NCI-H524 (cell line): ENCODE measurements at regions not wholly inside any gene's neighbourhood (a gene's known extent, or its start where the extent isn't known, plus 50 kb on each side); places are given as distances from the start of the nearest gene placed in this dataset.

Experiments
- DNase-seq, 2 experiments: peaks; one replicate each; lab custom pipeline; 2025; lab: John Stamatoyannopoulos, UW

GRCh38 chr13:24050292-24050711 is 110.2 kb upstream of the SPATA13 start:
- DNase-seq: no peak

DNA sequence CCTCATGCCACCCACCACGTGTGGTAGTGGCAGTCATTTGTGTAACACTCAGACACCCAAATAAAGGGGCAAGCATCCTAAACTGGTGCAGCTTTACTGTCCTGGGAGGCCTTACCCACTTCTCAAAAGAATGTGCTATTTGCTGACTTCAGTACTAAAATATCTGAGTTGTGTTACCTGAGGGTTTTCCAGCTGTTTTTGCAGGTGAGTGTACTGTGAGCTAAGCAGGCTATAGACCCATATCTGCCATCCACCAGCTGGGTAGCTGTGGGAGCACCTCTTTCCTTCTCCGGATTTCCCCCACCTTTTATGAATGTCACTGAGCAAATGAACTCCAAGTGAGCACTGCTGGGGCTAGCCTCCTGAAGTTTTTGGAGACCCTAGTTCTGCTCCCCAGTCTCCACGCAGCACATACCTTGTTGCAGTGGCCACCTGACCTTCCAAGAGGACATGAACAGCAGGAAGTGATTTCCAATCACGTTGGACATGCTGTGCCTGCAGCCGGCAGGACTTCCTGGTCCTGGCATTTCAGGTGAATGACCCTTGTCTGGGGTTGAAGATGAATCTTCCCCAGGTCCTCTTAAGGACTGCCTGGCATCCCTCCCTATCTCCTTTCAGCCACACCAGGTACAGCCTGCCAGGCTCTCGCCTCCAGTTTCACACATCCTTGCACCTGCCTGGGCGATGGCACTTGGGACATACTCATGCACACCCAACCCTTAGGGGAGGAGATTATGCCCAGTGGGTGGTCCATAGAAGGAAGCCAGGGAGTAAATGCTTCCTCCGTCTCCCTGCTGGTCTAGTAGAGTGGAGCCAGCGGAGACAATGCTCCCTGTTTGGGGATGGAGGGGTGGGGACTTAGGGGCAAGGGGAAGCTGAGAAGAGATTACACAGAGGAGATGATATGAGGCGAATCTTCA is 109.5 kb upstream of the SPATA13 start:
- no peak for DNase-seq

- no peak for DNase-seq
Observed at GRCh38 chr13:24052547-24053518, 107.7 kb upstream of the SPATA13 start.

- DNase-seq: peak; percentile 86 to 88
Observed at GRCh38 chr13:24053519-24054251, 106.8 kb upstream of the SPATA13 start.

DNA sequence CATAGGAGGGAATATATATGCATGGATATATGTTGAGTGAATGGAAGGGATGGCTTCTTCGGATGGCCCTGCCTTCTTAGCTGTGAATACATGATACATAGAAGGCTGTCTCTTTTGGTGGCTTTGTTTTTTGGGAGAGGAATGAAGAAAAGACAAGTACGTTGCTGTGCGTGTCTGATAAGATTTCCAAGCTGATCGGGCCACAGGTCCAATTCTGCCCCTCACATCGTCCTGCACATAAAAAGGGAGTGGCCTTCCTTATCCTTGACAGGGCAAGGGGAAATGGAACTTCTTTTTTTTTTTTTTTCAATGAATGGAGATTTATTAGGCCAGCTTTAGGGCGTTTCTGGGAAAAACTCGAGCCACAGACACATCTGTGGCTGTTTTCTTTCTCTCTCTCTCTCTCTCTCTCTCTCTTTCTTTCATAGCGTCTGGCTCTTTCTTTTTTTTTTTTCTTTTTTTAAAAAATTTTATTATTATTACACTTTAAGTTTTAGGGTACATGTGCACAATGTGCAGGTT is 103.8 kb upstream of the SPATA13 start:
- no peak for DNase-seq

- DNase-seq: no peak
Observed at GRCh38 chr13:24060993-24061392, 99.5 kb upstream of the SPATA13 start.

- DNase-seq: peak; percentile 37 to 77
Observed at GRCh38 chr13:24063281-24063877, 97.1 kb upstream of the SPATA13 start.

- DNase-seq: no peak
Observed at GRCh38 chr13:24064371-24064770, 96.1 kb upstream of the SPATA13 start.

GRCh38 chr13:24065176-24065575 is 95.3 kb upstream of the SPATA13 start:
- no peak for DNase-seq

DNA sequence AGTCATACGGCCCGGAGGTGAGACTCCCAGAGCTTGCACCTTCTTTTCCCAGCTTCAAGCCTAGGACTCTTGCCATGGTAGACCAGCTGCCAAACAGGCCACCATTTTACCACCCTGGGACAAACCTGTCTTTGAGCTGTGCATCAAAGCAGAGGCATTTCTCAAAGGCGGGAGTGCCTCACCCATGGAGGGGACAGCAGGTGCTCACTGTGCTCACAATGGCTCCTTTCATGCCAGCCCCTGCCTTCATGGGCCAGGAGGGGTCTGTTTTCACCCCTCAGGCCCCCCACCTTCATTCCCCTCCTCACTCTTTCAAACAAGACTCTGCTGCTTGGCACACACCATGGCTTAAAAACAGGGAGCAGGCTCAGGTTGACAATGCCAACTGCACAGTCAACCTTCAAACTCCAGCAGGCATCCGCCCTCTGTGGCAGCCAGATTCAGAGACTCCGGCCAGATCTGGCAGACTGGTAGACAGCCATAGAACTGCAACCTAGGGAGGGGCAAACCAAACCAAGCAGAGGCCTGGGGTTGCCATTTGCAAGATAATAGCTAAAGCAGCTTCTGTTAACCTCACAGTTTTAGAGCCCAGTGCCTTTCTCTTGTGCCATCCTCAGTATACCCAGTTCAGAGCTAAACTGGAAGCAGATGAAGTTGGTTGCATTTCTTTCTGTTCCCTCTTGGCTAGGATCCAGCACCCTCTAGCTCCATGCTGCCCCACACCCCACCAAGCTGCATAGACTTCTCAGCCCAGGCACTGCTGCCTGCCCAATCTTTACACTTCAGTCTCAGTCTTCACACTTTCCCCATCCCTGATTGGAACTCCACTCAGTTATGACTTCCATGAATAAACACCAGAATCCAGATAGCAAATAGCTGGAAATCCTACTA is 93.9 kb upstream of the SPATA13 start:
- DNase-seq: no peak

DNA sequence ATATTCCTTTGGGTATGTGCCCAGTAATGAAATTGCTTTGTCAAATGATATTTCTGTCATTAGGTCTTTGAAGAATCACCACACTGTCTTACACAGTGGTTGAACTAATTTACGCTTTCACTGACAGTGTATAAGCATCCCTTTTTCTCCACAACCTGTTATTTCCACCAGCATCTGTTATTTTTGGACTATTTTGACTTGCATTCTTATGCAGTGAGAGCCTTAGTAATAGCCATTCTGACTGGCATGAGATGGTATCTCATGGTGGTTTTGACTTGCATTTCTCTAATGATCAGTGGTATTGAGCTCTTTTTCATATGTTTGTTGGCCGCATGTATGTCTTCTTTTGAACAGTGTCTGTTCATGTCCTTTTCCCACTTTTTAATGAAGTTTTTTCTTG is 92.0 kb upstream of the SPATA13 start:
- no peak for DNase-seq

DNA sequence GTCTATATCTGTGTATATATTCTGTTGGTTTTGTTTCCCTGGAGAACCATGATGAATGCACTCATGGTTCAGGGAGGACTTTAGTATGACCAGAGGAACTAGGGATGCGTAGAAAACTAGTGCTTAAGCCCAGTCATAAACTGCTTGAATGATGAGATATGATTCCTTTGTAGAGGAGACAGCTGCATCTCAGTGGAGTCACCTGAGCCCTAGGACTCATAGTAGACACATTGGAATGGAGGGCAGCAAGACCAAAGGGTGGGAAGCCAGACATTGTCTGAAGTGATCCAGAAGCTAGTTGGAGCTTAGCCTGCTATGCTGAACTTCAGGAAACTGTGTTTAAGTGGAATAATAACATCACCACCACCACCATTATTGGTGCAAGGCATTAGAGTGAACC is 89.5 kb upstream of the SPATA13 start:
- DNase-seq: no peak

- no peak for DNase-seq
Observed at GRCh38 chr13:24071423-24072075, 89.0 kb upstream of the SPATA13 start.

GRCh38 chr13:24073657-24074056 is 86.9 kb upstream of the SPATA13 start:
- no peak for DNase-seq

GRCh38 chr13:24074678-24075077 is 85.8 kb upstream of the SPATA13 start:
- no peak for DNase-seq

GRCh38 chr13:24075137-24075975 is 85.2 kb upstream of the SPATA13 start:
- no peak for DNase-seq

DNA sequence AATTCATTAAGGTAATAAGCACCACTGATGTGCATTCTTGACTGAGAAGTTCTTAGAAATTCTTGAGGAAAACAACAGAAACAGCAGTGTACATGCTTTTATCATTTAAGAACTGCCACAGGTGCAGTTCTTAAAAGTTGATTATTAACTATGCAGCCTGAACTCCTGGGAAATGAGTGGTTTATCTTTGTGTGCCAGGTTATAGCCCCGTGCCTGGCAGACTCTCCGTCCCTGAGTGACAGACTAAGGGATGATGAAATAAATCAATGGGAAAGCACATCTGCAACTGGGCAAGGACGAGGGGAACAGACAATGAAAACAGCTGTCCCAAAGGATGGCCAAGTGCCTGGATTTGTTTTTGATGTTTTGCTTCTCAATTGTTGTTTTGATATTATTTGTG is 84.4 kb upstream of the SPATA13 start:
- DNase-seq: no peak

DNA sequence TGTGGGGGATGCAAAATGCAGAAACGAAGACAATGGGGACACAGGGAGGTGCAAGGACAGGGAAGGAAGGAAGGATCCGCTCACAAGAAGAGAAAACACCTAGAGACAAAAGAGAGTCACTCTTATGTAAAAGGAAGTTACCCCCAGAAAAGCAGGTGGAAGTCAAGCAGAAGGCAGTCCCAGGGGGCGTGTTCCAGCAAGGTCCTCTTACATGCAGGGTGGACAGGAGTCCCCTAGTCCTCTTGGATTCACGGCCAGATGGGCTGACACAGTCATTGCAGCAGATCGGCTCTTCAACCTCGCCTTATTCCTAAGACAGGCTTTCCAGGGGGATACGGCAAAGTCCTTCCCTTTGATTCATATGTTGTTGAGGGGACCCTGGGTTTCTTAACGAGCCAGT is 83.9 kb upstream of the SPATA13 start:
- no peak for DNase-seq

- no peak for DNase-seq
Observed at GRCh38 chr13:24080134-24080533, 80.4 kb upstream of the SPATA13 start.
